ENCODE measurements at regions not wholly inside any gene's neighbourhood (a gene's known extent, or its start where the extent isn't known, plus 50 kb on each side); places are given as distances from the start of the nearest gene placed in this dataset.
"Not testable (repeated sequence)": the region's sequence is repeated elsewhere in the genome, so short reads cannot be mapped to it uniquely, and the experiment has no call there.

DNA sequence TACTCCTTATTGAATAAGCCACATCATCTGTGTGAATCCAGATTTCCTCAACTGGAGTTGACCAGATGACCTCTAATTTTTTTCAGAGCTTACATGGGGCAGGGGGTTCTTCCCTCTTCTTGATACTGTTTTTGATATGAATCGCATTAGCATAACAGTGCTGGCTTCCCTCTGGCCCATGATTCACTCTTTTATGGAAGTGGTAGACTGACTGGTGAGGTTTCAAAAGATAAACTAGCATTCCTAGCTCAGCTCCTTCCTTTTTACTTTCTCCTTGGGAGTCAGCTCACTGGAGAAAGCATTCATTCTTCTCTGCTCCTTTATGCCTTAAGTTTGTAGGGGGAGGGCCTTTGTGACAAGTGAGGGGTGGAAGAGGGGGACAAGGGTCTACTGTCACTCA lies 161.0 kb upstream of the FGF13 start:
- DNase-seq (ENCODE audit: low spot score): no peak
- FAIRE-seq: no peak

DNA sequence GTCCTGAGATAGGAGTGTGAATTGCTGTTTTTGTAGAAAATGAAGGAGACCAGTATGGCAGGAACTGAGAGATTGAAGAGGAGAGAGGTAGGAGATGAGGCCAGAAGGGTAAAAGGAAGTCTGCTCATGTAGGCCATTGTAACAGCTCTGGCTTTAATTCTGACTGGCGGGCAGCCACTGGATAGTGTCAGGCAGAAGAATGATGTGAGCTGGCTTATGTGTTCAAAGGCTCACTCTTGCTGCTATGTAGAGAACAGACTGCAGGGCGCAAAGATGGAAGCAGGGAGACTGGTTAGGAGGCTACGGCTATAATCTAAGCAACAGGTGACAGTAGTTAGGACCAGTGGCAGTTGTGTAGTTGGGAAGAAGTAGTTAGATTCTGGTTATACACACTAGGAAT lies 160.2 kb upstream of the FGF13 start:
- DNase-seq (ENCODE audit: low spot score): no peak
- no peak for FAIRE-seq

GRCh38 chrX:138866643-138867042 lies 155.1 kb upstream of the FGF13 start:
- no peak for FAIRE-seq

GRCh38 chrX:138865093-138865649 lies 153.7 kb upstream of the FGF13 start:
- FAIRE-seq: no peak
- DNase-seq (ENCODE audit: low spot score): no peak

More at GRCh38 chrX:138866643-138867042, 155.1 kb upstream of the FGF13 start:
- no peak for DNase-seq (ENCODE audit: low spot score)

DNA sequence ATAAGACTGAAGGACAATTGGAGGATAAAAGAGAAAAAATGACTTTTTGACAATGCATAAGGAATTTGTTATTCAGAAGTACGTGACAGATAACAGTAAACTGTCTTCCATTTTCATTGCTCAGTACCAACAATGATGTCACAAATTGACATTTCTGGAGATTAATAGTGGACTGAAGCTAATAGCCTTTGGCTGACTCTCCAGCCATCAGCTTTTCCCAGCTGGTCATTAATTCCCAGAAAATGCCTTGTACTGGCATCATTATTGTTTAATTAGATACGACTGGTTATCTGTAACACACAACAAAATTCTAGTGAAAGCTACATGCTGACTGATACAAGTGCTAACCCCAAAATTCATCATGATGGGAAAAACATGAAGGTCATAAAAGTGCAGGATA lies 147.9 kb upstream of the FGF13 start:
- no peak for DNase-seq (ENCODE audit: low spot score)
- no peak for FAIRE-seq

- FAIRE-seq (no peak), DNase-seq (ENCODE audit: low spot score) (no peak)
Observed at GRCh38 chrX:138858951-138859350, 147.4 kb upstream of the FGF13 start.

GRCh38 chrX:138858438-138858837 lies 146.9 kb upstream of the FGF13 start:
- DNase-seq (ENCODE audit: low spot score) (no peak), FAIRE-seq (no peak)

GRCh38 chrX:138856881-138857604 lies 145.5 kb upstream of the FGF13 start:
- FAIRE-seq: no peak
- DNase-seq (ENCODE audit: low spot score): no peak

- FAIRE-seq: no peak
- DNase-seq (ENCODE audit: low spot score): no peak
Observed at GRCh38 chrX:138853936-138854335, 142.4 kb upstream of the FGF13 start.

DNA sequence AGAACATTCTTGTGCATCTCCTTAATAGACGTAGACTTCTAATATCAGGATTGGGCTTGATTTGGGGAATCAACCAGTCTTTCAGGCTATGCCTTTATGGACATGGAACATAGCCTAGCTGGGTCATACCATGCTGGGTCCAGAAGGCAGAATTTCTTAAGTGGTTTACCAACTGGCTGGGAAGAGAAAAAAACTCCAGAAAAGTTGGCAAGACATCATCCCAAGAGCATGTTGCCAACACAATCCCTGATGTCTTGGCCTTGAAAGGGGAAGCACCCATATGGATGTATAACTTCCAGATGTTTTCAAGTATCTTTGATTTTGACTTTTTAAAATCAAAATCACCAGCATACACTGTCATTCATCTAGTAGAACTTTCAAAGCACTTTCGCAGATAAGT lies 138.0 kb upstream of the FGF13 start:
- DNase-seq (ENCODE audit: low spot score) (no peak), FAIRE-seq (no peak)

DNA sequence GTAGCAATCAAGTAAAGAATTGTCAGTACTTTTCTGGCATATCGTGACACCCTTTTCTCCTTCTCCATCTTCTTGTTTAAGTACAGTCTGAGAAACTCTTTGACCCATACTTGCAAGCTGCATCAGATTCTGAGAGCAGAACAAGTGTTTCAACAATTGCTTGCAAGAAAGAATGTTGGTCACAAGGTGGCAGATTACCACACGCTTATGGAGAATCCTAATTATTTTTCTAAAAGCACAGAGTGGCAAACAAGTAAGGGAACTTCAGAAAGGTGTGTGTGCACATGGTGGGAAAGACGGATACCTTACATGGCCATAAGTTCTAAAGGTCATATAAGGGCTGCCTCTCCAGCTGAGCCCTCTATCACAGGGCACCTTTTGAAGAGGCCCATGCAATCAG lies 136.4 kb upstream of the FGF13 start:
- no peak for FAIRE-seq
- DNase-seq (ENCODE audit: low spot score): no peak

GRCh38 chrX:138845786-138846185 lies 134.3 kb upstream of the FGF13 start:
- no peak for FAIRE-seq
- no peak for DNase-seq (ENCODE audit: low spot score)

DNA sequence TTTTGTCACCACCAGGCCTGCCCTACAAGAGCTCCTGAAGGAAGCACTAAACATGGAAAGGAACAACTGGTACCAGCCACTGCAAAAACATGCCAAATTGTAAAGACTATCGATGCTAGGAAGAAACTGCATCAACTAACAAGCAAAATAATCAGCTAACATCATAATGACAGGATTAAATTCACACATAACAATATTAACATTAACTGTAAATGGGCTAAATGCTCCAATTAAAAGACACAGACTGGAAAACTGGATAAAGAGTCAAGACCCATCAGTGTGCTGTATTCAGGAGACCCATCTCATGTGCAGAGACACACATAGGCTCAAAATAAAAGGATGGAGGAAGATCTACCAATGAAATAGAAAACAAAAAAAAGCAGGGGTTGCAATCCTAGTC lies 95.9 kb upstream of the FGF13 start:
- FAIRE-seq: not testable (repeated sequence)

GRCh38 chrX:138794246-138794645 lies 82.7 kb upstream of the FGF13 start:
- no peak for FAIRE-seq
- DNase-seq (ENCODE audit: low spot score): no peak

More for the DNA sequence above, 95.9 kb upstream of the FGF13 start:
- DNase-seq (ENCODE audit: low spot score): not testable (repeated sequence)

- FAIRE-seq: no peak
Observed at GRCh38 chrX:138791551-138791950, 80.0 kb upstream of the FGF13 start.

DNA sequence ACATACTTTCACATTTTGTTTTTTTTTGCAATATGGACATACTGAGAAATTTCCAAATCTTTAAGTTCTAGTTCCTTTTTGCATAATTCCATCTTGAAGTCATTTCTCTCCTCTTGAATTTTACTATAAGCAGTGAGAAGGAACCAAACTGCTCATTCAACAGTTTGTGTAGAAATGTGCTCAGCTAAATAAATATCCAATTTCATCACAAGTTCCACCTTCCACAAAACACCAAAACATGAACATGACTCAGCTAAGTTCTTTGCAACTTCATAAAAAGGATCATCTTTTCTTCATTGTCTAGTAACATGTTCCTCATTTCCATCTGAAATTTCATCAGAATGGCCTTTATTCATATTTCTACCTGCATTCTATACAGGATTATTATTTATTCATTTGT lies 77.3 kb upstream of the FGF13 start:
- DNase-seq (ENCODE audit: low spot score) (no peak), FAIRE-seq (no peak)

More at GRCh38 chrX:138791551-138791950, 80.0 kb upstream of the FGF13 start:
- no peak for DNase-seq (ENCODE audit: low spot score)

DNA sequence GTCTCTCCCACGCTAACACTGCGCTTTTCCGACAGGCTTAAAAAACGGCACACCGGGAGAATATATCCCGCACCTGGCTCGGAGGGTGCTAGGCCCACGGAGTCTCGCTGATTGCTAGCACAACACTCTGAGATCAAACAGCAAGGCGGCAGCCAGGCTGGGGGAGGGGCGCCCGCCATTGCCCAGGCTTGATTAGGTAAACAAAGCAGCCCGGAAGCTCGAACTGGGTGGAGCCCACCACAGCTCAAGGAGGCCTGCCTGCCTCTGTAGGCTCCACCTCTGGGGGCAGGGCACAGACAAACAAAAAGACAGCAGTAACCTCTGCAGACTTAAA lies 67.0 kb upstream of the FGF13 start:
- not testable (repeated sequence) for DNase-seq (ENCODE audit: low spot score); FAIRE-seq

GRCh38 chrX:138777908-138778575 lies 66.5 kb upstream of the FGF13 start:
- FAIRE-seq; DNase-seq (ENCODE audit: low spot score): not testable (repeated sequence)

- no peak for FAIRE-seq
- no peak for DNase-seq (ENCODE audit: low spot score)
Observed at GRCh38 chrX:138777230-138777629, 65.7 kb upstream of the FGF13 start.

GRCh38 chrX:138775517-138775916 lies 64.0 kb upstream of the FGF13 start:
- peak; percentile 4 for DNase-seq (ENCODE audit: low spot score)
- FAIRE-seq: peak; percentile 69

GRCh38 chrX:138771047-138771446 lies 59.5 kb upstream of the FGF13 start:
- FAIRE-seq (no peak), DNase-seq (ENCODE audit: low spot score) (no peak)

- no peak for FAIRE-seq
- no peak for DNase-seq (ENCODE audit: low spot score)
Observed at GRCh38 chrX:138769918-138770317, 58.4 kb upstream of the FGF13 start.

GRCh38 chrX:138765051-138765450 lies 53.5 kb upstream of the FGF13 start:
- DNase-seq (ENCODE audit: low spot score) (no peak), FAIRE-seq (no peak)
